HepG2 (cell line): ENCODE measurements at regions not wholly inside any gene's neighbourhood (a gene's known extent, or its start where the extent isn't known, plus 50 kb on each side); places are given as distances from the start of the nearest gene placed in this dataset.

Experiments used
- ARID2 ChIP-seq: sonication (generic); formaldehyde crosslinking; IDR thresholded peaks from 2 replicates; pipeline ENCODE4 v1.8.1; 2022; ENCODE audit warnings: mild to moderate bottlenecking, missing genetic modification reagents, borderline replicate concordance
- CREB1 ChIP-seq, 2 experiments: fragments of 450-650 bp in 1 of 2; IDR thresholded peaks; 2 replicates each; pipeline ENCODE4 v1.6.1; 2016 to 2017; ENCODE audit warnings: control low read depth in 1 of 2, mild to moderate bottlenecking in 1 of 2, missing compliant biosample characterization in 1 of 2, missing genetic modification characterization in 1 of 2
- CREBL2 ChIP-seq: sonication (generic); formaldehyde crosslinking; IDR thresholded peaks from 2 replicates; pipeline ENCODE4 v1.8.1; 2023; ENCODE audit warnings: missing genetic modification reagents, mild to moderate bottlenecking, borderline replicate concordance
- ELF3 ChIP-seq: IDR thresholded peaks from 2 replicates; pipeline ENCODE4 v1.6.1; 2016; ENCODE audit warnings: missing genetic modification reagents, missing compliant biosample characterization
- GTF3A ChIP-seq: sonication (generic); formaldehyde crosslinking; conservative IDR thresholded peaks from 2 replicates; pipeline ENCODE4 v1.4.0; 2020; ENCODE audit warnings: mild to moderate bottlenecking, missing genetic modification reagents
- HMG20A ChIP-seq: IDR thresholded peaks from 2 replicates; pipeline ENCODE4 v1.6.1; 2016; ENCODE audit warnings: borderline replicate concordance
- KDM6A ChIP-seq: IDR thresholded peaks from 2 replicates; pipeline ENCODE4 v1.6.1; 2016; ENCODE audit warnings: low read depth
- MED1 ChIP-seq: sonication (generic); formaldehyde crosslinking; IDR thresholded peaks from 2 replicates; pipeline ENCODE4 v1.4.0; 2020; ENCODE audit warnings: missing genetic modification reagents
- MIER3 ChIP-seq: IDR thresholded peaks from 2 replicates; pipeline ENCODE4 v1.6.1; 2016; ENCODE audit warnings: missing compliant biosample characterization, borderline replicate concordance
- NCOA5 ChIP-seq: sonication (generic); formaldehyde crosslinking; IDR thresholded peaks from 2 replicates; pipeline ENCODE4 v1.4.0; 2020; ENCODE audit warnings: missing genetic modification reagents
- NFAT5 ChIP-seq: sonication (generic); formaldehyde crosslinking; IDR thresholded peaks from 2 replicates; pipeline ENCODE4 v1.4.0; 2020; ENCODE audit warnings: missing genetic modification reagents
- PREB ChIP-seq: sonication (generic); formaldehyde crosslinking; IDR thresholded peaks from 2 replicates; pipeline ENCODE4 v1.4.0; 2020; ENCODE audit warnings: missing genetic modification reagents
- THAP8 ChIP-seq: sonication (generic); formaldehyde crosslinking; IDR thresholded peaks from 2 replicates; pipeline ENCODE4 v1.5.1; 2020; ENCODE audit warnings: missing genetic modification reagents, mild to moderate bottlenecking, borderline replicate concordance
- TOPORS ChIP-seq: sonication (generic); formaldehyde crosslinking; IDR thresholded peaks from 2 replicates; pipeline ENCODE4 v1.8.0; 2023; ENCODE audit warnings: mild to moderate bottlenecking, missing genetic modification reagents
- UBTF ChIP-seq: sonication (generic); formaldehyde crosslinking; IDR thresholded peaks from 2 replicates; pipeline ENCODE4 v1.4.0; 2020; ENCODE audit warnings: mild to moderate bottlenecking, missing genetic modification reagents
- ZNF264 ChIP-seq: sonication (generic); formaldehyde crosslinking; IDR thresholded peaks from 2 replicates; pipeline ENCODE4 v1.4.0; 2020; ENCODE audit warnings: missing genetic modification reagents
- ZNF589 ChIP-seq: sonication (generic); formaldehyde crosslinking; conservative IDR thresholded peaks from 2 replicates; pipeline ENCODE4 v1.8.0; 2022; ENCODE audit warnings: mild to moderate bottlenecking, moderate library complexity, missing genetic modification reagents
- ZNF605 ChIP-seq: sonication (generic); formaldehyde crosslinking; IDR thresholded peaks from 2 replicates; pipeline ENCODE4 v1.8.0; 2022; ENCODE audit warnings: mild to moderate bottlenecking, missing genetic modification reagents
- ZNF615 ChIP-seq: sonication (generic); formaldehyde crosslinking; IDR thresholded peaks from 2 replicates; pipeline ENCODE4 v1.5.0; 2020; ENCODE audit warnings: mild to moderate bottlenecking, missing genetic modification reagents, borderline replicate concordance
- ZNF749 ChIP-seq: sonication (generic); formaldehyde crosslinking; IDR thresholded peaks from 2 replicates; pipeline ENCODE4 v1.8.0; 2022; ENCODE audit warnings: mild to moderate bottlenecking, missing genetic modification reagents, moderate library complexity, borderline replicate concordance

GRCh38 chr4:41883988-41884734 lies 51.1 kb upstream of the TMEM33 start (continued):
- no peak for TF ChIP-seq NFAT5 (CRISPR knock-in tag)
- TF ChIP-seq TOPORS (CRISPR knock-in tag), result no peak
- 0 out of 2 replicates have a peak, but pooled peaks have one; percentile 9 for TF ChIP-seq ELF3 (CRISPR knock-in tag)
- no peak for TF ChIP-seq GTF3A (CRISPR knock-in tag)
- TF ChIP-seq UBTF (CRISPR knock-in tag), result no peak
- no peak for TF ChIP-seq CREB1 (IDR thresholded peaks at IDR 0.05)
- peak; percentile 37; the same call in 1 of the 2 replicates for TF ChIP-seq CREB1 (CRISPR knock-in tag; IDR thresholded peaks at IDR 0.05)
- TF ChIP-seq MIER3 (CRISPR knock-in tag), result peak; percentile 59; the same call in 1 of the 2 replicates
- TF ChIP-seq ZNF749, result no peak
- TF ChIP-seq PREB (CRISPR knock-in tag), result no peak
- TF ChIP-seq ARID2, result no peak
- no peak for TF ChIP-seq ZNF615 (CRISPR knock-in tag)
- TF ChIP-seq CREBL2, result no peak
- 0 out of 2 replicates have a peak, but pooled peaks have one; percentile 36 for TF ChIP-seq KDM6A
- TF ChIP-seq NCOA5, result no peak
- no peak for TF ChIP-seq ZNF589 (CRISPR knock-in tag)
- peak; percentile 53; the same call in 1 of the 2 replicates for TF ChIP-seq HMG20A
- TF ChIP-seq ZNF605 (CRISPR knock-in tag), result no peak
- TF ChIP-seq MED1 (CRISPR knock-in tag), result peak; percentile 68
- no peak for TF ChIP-seq THAP8
- no peak for TF ChIP-seq ZNF264 (CRISPR knock-in tag)
